Epidermal melanocyte (primary cell): ENCODE measurements at regions not wholly inside any gene's neighbourhood (a gene's known extent, or its start where the extent isn't known, plus 50 kb on each side); places are given as distances from the start of the nearest gene placed in this dataset.
"Not testable (repeated sequence)": the region's sequence is repeated elsewhere in the genome, so short reads cannot be mapped to it uniquely, and the experiment has no call there.

Experiments used
- DNase-seq: peaks from one replicate; pipeline ENCODE4 v3.0.0; 2011; ENCODE audit warnings: low spot score; ENCODE audit not compliant: insufficient read length

- DNase-seq, result no peak
Measured at GRCh38 chr3:139095803-139096466, 51.2 kb upstream of the PRR23C start.

- no peak for DNase-seq
Measured at GRCh38 chr3:139096670-139097069, 52.0 kb upstream of the PRR23C start.

- no peak for DNase-seq
Measured at GRCh38 chr3:139098391-139098790, 53.7 kb upstream of the PRR23C start.

GRCh38 chr3:139099968-139100817, 55.5 kb upstream of the PRR23C start:
- DNase-seq, result no peak

- DNase-seq, result no peak
Measured at GRCh38 chr3:139100821-139101220, 56.1 kb upstream of the PRR23C start.

- no peak for DNase-seq
Measured at GRCh38 chr3:139101396-139101795, 56.7 kb upstream of the PRR23C start.

GRCh38 chr3:139103484-139103883, 58.8 kb upstream of the PRR23C start:
- no peak for DNase-seq

- DNase-seq, result no peak
Measured at GRCh38 chr3:139104062-139104461, 59.4 kb upstream of the PRR23C start.

- no peak for DNase-seq
Measured at GRCh38 chr3:139105154-139105702, 60.5 kb upstream of the PRR23C start.

GRCh38 chr3:139106013-139106932, 61.6 kb upstream of the PRR23C start:
- no peak for DNase-seq

GRCh38 chr3:139107424-139108252, 62.9 kb upstream of the PRR23C start:
- no peak for DNase-seq

GRCh38 chr3:139108253-139108969, 63.7 kb upstream of the PRR23C start:
- DNase-seq, result no peak

GRCh38 chr3:139109271-139109670, 64.6 kb upstream of the PRR23C start:
- DNase-seq, result no peak

- no peak for DNase-seq
Measured at GRCh38 chr3:139110072-139110830, 65.6 kb upstream of the PRR23C start.

GRCh38 chr3:139110929-139111328, 66.2 kb upstream of the PRR23C start:
- DNase-seq, result not testable (repeated sequence)

GRCh38 chr3:139111392-139112229, 66.9 kb upstream of the PRR23C start:
- peak; percentile 26 for DNase-seq

GRCh38 chr3:139112230-139112558, 67.5 kb upstream of the PRR23C start:
- DNase-seq, result no peak

GRCh38 chr3:139113231-139113992, 68.7 kb upstream of the PRR23C start:
- no peak for DNase-seq
